Activated naive CD4-positive, alpha-beta T cell treated with anti-CD3 and anti-CD28 coated beads, Interleukin-2, amount 10 ng/mL, durations not matched to agents 7 days and 5 days (primary cell): ENCODE measurements at regions not wholly inside any gene's neighbourhood (a gene's known extent, or its start where the extent isn't known, plus 50 kb on each side); places are given as distances from the start of the nearest gene placed in this dataset.
"Not testable (repeated sequence)": the region's sequence is repeated elsewhere in the genome, so short reads cannot be mapped to it uniquely, and the experiment has no call there.

ENCODE experiments used
- CTCF ChIA-PET: fragments of 350-600 bp; sonication (Branson Sonifier 250); formaldehyde crosslinking; loops from one replicate; lab custom pipeline; 2021; ENCODE audit warnings: antibody characterized with exemption; lab: Charles Lee
- DNase-seq: peaks from one replicate; pipeline ENCODE4 v3.0.0-alpha.2; 2020
- H3K27ac Mint-ChIP-seq: one replicate; pipeline ENCODE4 v1.8.0; 2021; ENCODE audit warnings: mild to moderate bottlenecking, moderate library complexity, mixed read lengths
- H3K27me3 Mint-ChIP-seq: one replicate; pipeline ENCODE4 v1.8.0; 2021; ENCODE audit warnings: mild to moderate bottlenecking, mixed read lengths
- H3K36me3 Mint-ChIP-seq: one replicate; pipeline ENCODE4 v1.8.0; 2021; ENCODE audit warnings: mixed read lengths
- H3K4me1 Mint-ChIP-seq: one replicate; pipeline ENCODE4 v1.8.0; 2021; ENCODE audit warnings: mixed read lengths
- H3K4me3 Mint-ChIP-seq: one replicate; pipeline ENCODE4 v1.8.0; 2021; ENCODE audit warnings: mild to moderate bottlenecking, moderate library complexity, mixed read lengths
- H3K9me3 Mint-ChIP-seq: one replicate; pipeline ENCODE4 v1.8.0; 2021; ENCODE audit warnings: mixed read lengths

DNA sequence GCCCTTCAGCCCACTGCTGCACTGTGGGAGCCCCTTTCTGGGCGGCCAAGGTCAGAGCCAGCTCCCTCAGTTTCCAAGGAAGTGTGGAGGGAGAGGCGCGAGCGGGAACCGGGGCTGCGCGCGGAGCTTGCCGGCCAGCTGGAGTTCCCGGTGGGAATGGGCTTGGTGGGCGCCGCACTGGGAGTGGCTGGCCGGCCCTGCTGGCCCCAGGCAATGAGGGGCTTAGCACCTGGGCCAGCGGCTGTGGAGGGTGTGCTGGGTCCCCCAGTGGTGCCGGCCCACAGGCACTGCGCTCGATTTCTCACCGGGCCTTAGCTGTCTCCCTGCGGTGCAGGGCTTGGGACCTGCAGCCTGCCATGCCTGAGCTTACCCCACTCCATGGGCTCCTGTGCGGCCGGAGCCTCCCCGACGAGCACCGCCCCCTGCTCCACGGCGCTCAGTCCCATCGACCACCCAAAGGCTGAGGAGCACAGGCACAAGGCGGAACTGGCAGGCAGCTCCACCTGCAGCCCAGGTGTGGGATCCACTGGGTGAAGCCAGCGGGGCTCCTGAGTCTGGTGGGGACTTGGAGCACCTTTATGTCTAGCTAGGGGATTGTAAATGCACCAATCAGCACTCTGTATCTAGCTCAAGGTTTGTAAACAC, 1252.2 kb downstream of the STIM2 start:
- H3K27ac Mint-ChIP-seq, H3K27me3 Mint-ChIP-seq, H3K36me3 Mint-ChIP-seq, DNase-seq, H3K4me1 Mint-ChIP-seq, H3K4me3 Mint-ChIP-seq, CTCF ChIA-PET: not testable (repeated sequence)
- H3K9me3 Mint-ChIP-seq = peaks cover 26% of the 10 kb centered on the region

DNA sequence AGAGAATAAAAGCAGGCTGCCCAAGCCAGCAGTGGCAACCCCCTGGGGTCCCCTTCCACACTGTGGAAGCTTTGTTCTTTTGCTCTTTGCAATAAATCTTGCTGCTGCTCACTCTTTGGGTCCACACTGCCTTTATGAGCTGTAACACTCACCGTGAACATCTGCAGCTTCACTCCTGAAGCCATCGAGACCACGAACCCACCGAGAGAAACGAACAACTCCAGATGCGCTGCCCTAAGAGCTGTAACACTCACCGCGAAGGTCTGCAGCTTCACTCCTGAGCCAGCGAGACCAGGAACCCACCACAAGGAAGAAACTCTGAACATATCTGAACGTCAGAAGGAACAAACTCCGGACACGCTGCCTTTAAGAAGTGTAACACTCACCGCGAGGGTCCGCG, 1252.9 kb downstream of the STIM2 start:
- H3K4me3 Mint-ChIP-seq, CTCF ChIA-PET, DNase-seq, H3K36me3 Mint-ChIP-seq, H3K27me3 Mint-ChIP-seq, H3K27ac Mint-ChIP-seq, H3K4me1 Mint-ChIP-seq: not testable (repeated sequence)
- peaks cover 30% of the 10 kb centered on the region for H3K9me3 Mint-ChIP-seq

DNA sequence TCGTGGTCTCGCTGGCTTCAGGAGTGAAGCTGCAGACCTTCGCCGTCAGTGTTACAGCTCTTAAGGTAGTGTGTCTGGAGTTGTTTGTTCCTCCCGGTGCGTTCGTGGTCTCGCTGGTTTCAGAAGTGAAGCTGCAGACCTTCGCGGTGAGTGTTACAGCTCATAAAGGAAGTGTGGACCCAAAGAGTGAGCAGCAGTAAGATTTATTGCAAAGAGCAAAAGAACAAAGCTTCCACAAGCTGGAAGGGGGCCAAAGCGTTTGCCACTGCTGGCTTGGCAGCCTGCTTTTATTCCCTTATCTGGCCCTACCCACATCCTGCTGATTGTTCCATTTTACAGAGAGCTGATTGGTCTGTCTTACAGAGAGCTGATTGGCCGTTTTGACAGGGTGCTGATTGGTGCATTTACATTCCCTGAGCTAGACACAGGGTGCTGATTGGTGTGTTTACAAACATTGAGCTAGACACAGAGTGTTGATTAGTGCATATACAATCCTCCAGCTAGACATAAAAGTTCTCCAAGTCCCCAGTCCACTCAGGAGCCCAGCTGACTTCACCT, 1256.0 kb downstream of the STIM2 start:
- H3K27me3 Mint-ChIP-seq, H3K27ac Mint-ChIP-seq, H3K36me3 Mint-ChIP-seq, H3K4me1 Mint-ChIP-seq, DNase-seq, H3K4me3 Mint-ChIP-seq: not testable (repeated sequence)
- peaks cover 30% of the 10 kb centered on the region for H3K9me3 Mint-ChIP-seq
- CTCF ChIA-PET = interaction anchor here (0.8 kb wide), 1 partner anchor 19 kb away, joined by 3 read pairs; no protein-coding TSS in a partner anchor

DNA sequence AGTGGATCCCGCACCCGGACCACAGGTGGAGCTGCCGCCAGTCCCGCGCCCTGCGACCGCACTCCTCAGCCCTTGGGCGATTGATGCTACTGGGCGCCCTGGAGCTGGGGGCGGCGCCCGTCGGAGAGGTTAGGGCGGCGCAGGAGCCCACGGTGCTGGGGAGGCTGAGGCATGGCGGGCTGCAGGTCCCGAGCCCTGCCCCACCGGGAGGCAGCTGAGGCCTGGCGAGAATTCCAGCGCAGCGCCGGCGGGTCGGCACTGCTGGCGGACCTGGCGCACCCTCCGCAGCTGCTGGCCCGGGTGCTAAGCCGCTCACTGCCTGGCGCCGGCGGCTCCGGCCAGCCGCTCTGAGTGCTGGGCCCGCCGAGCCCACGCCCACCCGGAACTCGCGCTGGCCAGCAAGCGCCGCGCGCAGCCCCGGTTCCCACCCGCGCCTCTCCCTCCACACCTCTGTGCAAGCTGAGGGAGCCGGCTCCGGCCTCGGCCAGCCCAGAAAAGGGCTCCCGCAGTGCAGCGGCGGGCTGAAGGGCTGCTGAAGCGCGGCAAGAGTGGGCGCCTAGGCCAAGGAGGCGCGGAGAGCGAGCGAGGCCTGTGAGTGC, 1256.5 kb downstream of the STIM2 start:
- no peak overlapping the region for H3K4me3 Mint-ChIP-seq
- no peak overlapping the region for H3K27ac Mint-ChIP-seq
- H3K27me3 Mint-ChIP-seq = no peaks in the 10 kb centered on the region
- peaks cover 27% of the 10 kb centered on the region for H3K9me3 Mint-ChIP-seq
- H3K4me1 Mint-ChIP-seq = no peaks in the 10 kb centered on the region
- DNase-seq = no peak
- CTCF ChIA-PET = no interaction called here
- H3K36me3 Mint-ChIP-seq = no peaks in the 10 kb centered on the region

DNA sequence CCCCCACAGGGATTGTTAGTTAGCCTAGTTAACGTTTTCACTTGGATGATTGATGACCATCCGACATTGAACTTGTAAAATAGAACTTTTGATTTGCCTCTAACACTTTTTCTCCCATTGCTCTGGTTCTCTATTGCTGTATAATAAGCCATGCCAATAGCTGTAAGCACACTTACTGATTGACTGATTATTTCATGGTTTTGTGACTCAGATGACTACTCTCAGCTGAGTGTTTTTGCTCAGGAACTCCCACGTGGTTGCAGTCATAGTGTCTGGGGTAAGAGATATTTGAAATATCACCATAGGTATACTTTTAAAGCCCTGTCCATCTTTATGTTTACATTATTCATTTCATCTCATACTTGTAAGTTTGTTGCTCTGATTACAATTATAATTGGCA, 1285.5 kb downstream of the STIM2 start:
- H3K36me3 Mint-ChIP-seq = no peaks in the 10 kb centered on the region
- CTCF ChIA-PET = no interaction called here
- no peak overlapping the region for H3K27ac Mint-ChIP-seq
- H3K4me3 Mint-ChIP-seq = no peak overlapping the region
- H3K27me3 Mint-ChIP-seq = no peaks in the 10 kb centered on the region
- H3K4me1 Mint-ChIP-seq = no peaks in the 10 kb centered on the region
- no peak for DNase-seq
- peaks cover 13% of the 10 kb centered on the region for H3K9me3 Mint-ChIP-seq

DNA sequence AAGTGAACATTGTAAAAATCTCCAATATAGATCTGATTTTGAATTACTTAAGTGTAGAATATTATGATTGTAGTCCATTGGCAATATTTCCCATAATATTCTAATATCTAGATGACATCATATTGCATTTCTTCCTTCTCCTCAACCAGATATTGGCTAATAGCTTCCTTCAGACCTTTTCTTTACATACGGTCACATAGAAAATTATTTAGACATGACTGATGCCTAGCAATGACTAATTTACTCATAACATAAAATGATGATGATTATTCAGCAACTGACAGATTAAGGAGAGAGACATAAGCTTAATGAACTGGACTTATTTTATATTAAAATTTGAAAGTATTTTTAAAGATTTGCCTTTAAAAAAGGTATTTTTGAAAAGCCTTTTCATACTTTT, 1287.6 kb downstream of the STIM2 start:
- no peak overlapping the region for H3K27ac Mint-ChIP-seq
- H3K9me3 Mint-ChIP-seq = peaks cover 10% of the 10 kb centered on the region
- DNase-seq = no peak
- CTCF ChIA-PET = no interaction called here
- no peaks in the 10 kb centered on the region for H3K27me3 Mint-ChIP-seq
- no peak overlapping the region for H3K4me3 Mint-ChIP-seq
- no peaks in the 10 kb centered on the region for H3K4me1 Mint-ChIP-seq
- no peaks in the 10 kb centered on the region for H3K36me3 Mint-ChIP-seq

DNA sequence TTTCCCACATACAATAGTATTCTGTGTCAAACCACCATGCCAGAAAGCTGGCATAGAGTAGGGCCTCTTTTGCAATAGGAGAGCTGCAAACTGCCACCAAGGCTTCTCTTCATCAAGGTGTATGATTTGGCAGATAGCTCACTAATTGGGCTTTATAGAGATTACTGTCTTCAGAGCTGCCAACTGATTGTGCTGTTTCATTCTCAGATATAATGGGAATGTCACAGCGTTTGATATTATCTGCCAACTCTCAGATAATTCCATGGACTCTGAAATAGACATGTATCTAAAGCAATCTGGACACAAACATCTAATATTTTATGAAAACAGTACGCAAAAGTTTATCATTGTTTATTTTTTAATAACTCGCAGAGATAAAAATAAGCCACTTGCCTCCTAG, 1289.1 kb downstream of the STIM2 start:
- CTCF ChIA-PET = no interaction called here

DNA sequence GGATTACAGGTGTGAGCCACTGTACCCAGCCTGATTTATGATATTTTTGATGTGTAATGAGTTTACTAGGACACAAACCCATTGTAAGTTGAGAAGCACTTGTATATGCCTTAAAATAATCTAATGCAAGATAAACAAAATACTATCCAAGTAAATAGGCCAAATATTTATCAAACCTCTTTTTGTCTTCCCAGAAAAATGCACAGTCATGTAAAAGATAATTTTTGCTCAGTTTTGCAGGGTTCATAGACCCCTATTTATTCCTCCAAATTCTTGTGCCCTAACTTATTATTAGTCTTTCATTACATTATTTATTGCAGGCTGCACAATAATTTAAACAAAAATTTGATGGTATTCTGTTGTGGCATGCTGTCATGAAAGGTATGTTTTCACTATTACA, 1290.7 kb downstream of the STIM2 start:
- no peak overlapping the region for H3K4me3 Mint-ChIP-seq

More for the DNA sequence above, 1289.1 kb downstream of the STIM2 start:
- Mint-ChIP-seq H3K27ac (no peak overlapping the region), H3K9me3 (peaks cover 7% of the 10 kb centered on the region), H3K4me1 (no peaks in the 10 kb centered on the region), H3K27me3 (no peaks in the 10 kb centered on the region), H3K36me3 (no peaks in the 10 kb centered on the region), H3K4me3 (no peak overlapping the region)
- DNase-seq = no peak

DNA sequence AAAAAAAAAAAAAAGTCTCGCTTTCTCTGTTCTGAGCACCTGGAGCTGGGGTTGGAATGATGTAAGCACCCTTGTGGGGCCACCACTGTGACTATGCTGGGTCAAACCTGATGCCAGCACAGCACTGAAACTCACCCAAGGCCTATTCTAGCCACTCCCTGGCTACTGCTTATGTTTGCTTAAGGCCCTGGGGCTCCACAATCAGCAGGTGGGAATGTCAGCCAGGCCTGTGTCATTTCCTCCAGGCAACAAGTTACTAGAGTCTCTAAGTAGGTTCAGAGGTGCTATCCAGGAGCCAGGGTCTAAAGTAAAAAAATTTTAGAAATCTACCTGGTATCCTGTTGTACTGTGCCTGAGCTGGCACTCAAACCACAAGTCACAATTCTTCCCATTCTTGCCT, 1306.8 kb downstream of the STIM2 start:
- DNase-seq = no peak
- no peaks in the 10 kb centered on the region for H3K4me1 Mint-ChIP-seq
- no peak overlapping the region for H3K27ac Mint-ChIP-seq
- H3K36me3 Mint-ChIP-seq = no peaks in the 10 kb centered on the region
- CTCF ChIA-PET = no interaction called here
- H3K4me3 Mint-ChIP-seq = no peak overlapping the region
- no peaks in the 10 kb centered on the region for H3K27me3 Mint-ChIP-seq
- peaks cover 3% of the 10 kb centered on the region for H3K9me3 Mint-ChIP-seq

More for the DNA sequence above, 1290.7 kb downstream of the STIM2 start:
- H3K27ac Mint-ChIP-seq = no peak overlapping the region
- H3K9me3 Mint-ChIP-seq = peaks cover 2% of the 10 kb centered on the region
- no peaks in the 10 kb centered on the region for H3K36me3 Mint-ChIP-seq
- H3K27me3 Mint-ChIP-seq = no peaks in the 10 kb centered on the region
- DNase-seq = no peak
- no peaks in the 10 kb centered on the region for H3K4me1 Mint-ChIP-seq
- CTCF ChIA-PET = no interaction called here

DNA sequence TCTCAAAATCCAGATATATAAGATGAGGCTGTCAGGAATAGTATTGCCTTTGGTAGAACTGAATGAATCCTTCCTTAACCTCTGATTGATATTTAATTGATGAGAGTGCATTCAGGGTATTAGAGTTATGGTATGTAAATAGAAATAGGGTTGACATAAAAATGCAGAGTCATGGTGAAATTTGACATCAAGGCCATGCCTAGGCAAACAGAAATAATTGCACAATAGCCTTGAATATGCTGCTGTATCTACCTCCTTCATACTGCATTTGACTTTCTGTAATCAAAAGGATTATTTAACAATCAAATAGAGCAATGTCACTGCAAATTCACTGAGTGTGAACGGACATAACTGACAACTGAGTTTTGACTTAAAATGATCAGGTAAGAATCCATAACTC, 1316.3 kb downstream of the STIM2 start:
- H3K4me3 Mint-ChIP-seq = no peak overlapping the region

DNA sequence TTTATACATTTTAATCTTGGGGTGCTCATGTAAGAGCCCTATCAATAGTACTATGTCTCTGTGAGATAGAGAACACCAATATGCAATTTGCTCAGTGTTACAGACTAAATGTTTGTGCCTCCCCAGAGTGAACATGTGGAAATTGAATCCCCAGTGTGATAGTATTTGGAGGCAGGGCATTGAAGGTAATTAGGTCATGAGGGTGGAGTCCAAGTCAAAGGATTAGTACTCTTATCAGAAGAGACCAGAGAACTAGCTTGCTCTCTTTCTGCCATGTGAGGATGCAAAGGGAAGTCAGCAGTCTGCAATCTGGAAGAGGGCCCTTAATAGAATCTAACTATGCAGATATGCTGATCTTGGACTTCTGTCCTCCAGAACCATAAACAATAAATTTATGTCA, 1317.0 kb downstream of the STIM2 start:
- H3K4me1 Mint-ChIP-seq = no peaks in the 10 kb centered on the region

More for the DNA sequence above, 1316.3 kb downstream of the STIM2 start:
- Mint-ChIP-seq H3K9me3 (peaks cover 1% of the 10 kb centered on the region), H3K27me3 (no peaks in the 10 kb centered on the region), H3K36me3 (no peaks in the 10 kb centered on the region), H3K4me1 (no peaks in the 10 kb centered on the region), H3K27ac (no peak overlapping the region)
- CTCF ChIA-PET = no interaction called here
- no peak for DNase-seq

DNA sequence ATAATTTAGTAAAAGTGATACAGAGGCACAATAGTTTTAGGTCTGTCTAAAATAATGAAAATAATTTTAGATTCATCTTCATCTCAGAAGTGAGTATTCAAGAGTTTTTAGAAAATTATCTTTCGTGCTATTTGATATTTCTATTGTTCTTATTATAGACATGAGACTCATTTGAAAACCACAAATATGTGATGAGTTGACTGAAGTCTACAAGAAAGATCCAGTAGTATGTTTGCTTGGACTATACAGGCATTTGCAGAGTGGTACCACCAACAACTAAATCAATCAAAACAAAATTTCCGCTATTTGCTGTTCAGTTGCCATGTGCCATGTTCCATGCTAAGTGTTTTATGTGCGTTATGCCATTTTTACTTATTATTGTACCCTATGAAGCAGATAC, 1318.5 kb downstream of the STIM2 start:
- H3K36me3 Mint-ChIP-seq = no peaks in the 10 kb centered on the region
- no peaks in the 10 kb centered on the region for H3K27me3 Mint-ChIP-seq
- CTCF ChIA-PET = no interaction called here
- H3K4me3 Mint-ChIP-seq = no peak overlapping the region
- H3K4me1 Mint-ChIP-seq = no peaks in the 10 kb centered on the region
- no peak for DNase-seq
- H3K27ac Mint-ChIP-seq = no peak overlapping the region
- H3K9me3 Mint-ChIP-seq = peaks cover 4% of the 10 kb centered on the region

More for the DNA sequence above, 1317.0 kb downstream of the STIM2 start:
- Mint-ChIP-seq H3K4me3 (no peak overlapping the region), H3K27me3 (no peaks in the 10 kb centered on the region), H3K27ac (no peak overlapping the region), H3K36me3 (no peaks in the 10 kb centered on the region), H3K9me3 (peaks cover 2% of the 10 kb centered on the region)
- DNase-seq = no peak
- CTCF ChIA-PET = no interaction called here

DNA sequence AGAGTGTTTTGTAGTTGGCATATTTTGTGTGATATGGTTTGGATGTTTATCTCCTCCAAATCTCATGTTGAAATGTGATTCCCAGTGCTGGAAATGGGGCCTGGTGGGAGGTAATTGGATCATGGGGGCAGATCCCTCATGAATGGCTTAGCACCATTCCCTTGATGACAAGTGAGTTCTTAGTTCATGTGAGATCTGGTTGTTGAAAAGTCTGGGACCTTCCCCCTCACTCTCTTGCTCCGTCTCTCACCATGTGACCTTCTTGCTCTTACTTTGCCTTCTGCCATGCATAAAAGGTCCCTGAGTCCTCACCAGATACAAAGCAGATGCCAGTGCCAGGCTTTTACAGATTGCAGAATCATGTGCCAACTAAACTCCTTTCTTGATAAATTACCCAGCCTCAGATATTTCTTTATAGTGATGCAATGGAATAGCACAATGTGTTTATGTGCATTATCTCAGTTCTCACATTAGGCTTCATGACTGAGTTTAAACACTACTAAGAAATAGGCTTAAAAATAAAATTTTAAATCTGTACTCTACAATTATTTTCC, 1348.8 kb downstream of the STIM2 start:
- no peak overlapping the region for H3K4me3 Mint-ChIP-seq
- no peaks in the 10 kb centered on the region for H3K4me1 Mint-ChIP-seq
- H3K27me3 Mint-ChIP-seq = no peaks in the 10 kb centered on the region
- DNase-seq = no peak
- no peak overlapping the region for H3K27ac Mint-ChIP-seq
- CTCF ChIA-PET = no interaction called here
- no peaks in the 10 kb centered on the region for H3K36me3 Mint-ChIP-seq
- H3K9me3 Mint-ChIP-seq = peaks cover 14% of the 10 kb centered on the region

DNA sequence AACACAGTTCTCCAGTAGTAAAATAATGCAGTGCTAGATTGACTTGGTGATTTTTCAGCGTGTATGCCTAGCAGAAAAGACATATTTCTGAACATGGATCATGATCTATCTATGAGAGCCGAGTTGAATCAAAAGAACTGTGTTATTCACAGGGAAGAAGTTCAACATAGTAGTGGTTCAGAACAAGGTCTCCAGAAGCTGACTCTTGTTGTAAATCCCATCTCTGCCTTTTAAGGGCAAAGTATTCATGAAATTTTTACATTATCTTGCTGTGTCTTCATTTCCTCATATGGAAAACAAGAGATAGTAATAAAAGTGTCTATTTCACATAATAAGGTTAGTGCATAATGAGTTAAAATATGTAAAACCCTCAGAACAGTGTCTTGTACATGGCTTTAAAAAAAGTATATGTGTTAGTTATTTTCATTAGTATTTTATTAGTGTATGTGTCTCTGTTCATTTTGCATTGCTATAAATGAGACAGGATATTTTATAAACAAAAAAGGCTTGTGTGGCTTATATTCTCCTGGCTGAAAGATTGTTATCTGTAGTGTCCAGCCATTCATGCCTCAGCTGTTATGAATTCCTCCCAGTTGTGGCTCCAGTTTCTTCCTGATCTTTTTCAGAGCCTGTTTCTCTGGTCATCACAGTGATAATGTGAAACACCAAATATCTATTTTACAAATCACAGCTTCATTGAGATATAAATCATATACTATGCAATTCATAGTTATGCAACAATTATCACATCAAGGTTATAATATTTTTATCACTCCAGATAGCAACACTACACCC, 1351.2 kb downstream of the STIM2 start:
- H3K36me3 Mint-ChIP-seq = no peaks in the 10 kb centered on the region
- H3K27me3 Mint-ChIP-seq = no peaks in the 10 kb centered on the region
- H3K4me1 Mint-ChIP-seq = no peaks in the 10 kb centered on the region
- H3K4me3 Mint-ChIP-seq = no peak overlapping the region
- CTCF ChIA-PET = no interaction called here
- no peak for DNase-seq
- peaks cover 6% of the 10 kb centered on the region for H3K9me3 Mint-ChIP-seq
- H3K27ac Mint-ChIP-seq = no peak overlapping the region
